Astrocyte of the spinal cord (primary cell): ENCODE measurements at regions not wholly inside any gene's neighbourhood (a gene's known extent, or its start where the extent isn't known, plus 50 kb on each side); places are given as distances from the start of the nearest gene placed in this dataset.

ENCODE experiments used
- DNase-seq: peaks from one replicate; pipeline ENCODE4 v3.0.0; 2011; ENCODE audit warnings: low read depth, low spot score
- H3K4me3 ChIP-seq: 2 replicates; pipeline ENCODE4 v1.5.1; 2011; ENCODE audit warnings: low read depth, mild to moderate bottlenecking, low read length, moderate library complexity
- CTCF ChIP-seq: IDR thresholded peaks from 2 replicates; pipeline ENCODE4 v1.5.1; 2012; ENCODE audit warnings: low read depth, mild to moderate bottlenecking, low read length, inconsistent platforms
- in situ Hi-C: cut with HindIII; loops from 2 replicates; pipeline ENCODE4 v1.10.0; 2017; ENCODE audit warnings: low sequenced_read_pairs

GRCh38 chr3:74273555-74274402, 340.7 kb downstream of the CNTN3 start:
- H3K4me3 ChIP-seq = no peak overlapping the region
- no peak for TF ChIP-seq CTCF
- DNase-seq = no peak
- in situ Hi-C loops = no loop called here

GRCh38 chr3:74273091-74273490, 341.4 kb downstream of the CNTN3 start:
- in situ Hi-C loops = no loop called here
- DNase-seq = no peak
- H3K4me3 ChIP-seq = no peak overlapping the region
- TF ChIP-seq CTCF = no peak

- no peak for DNase-seq
- TF ChIP-seq CTCF = no peak
- H3K4me3 ChIP-seq = no peak overlapping the region
- in situ Hi-C loops = no loop called here
These were observed 342.9 kb downstream of the CNTN3 start for GRCh38 chr3:74271541-74271940.

GRCh38 chr3:74269689-74270088, 344.8 kb downstream of the CNTN3 start:
- DNase-seq = no peak
- TF ChIP-seq CTCF = no peak

GRCh38 chr3:74268753-74269152, 345.7 kb downstream of the CNTN3 start:
- TF ChIP-seq CTCF = no peak
- in situ Hi-C loops = no loop called here
- H3K4me3 ChIP-seq = no peak overlapping the region
- DNase-seq = no peak

More at GRCh38 chr3:74269689-74270088, 344.8 kb downstream of the CNTN3 start:
- in situ Hi-C loops = no loop called here
- no peak overlapping the region for H3K4me3 ChIP-seq

- peak; percentile 56 for DNase-seq
- in situ Hi-C loops = no loop called here
- H3K4me3 ChIP-seq = no peak overlapping the region
- TF ChIP-seq CTCF = peak; percentile 84
These were observed 346.8 kb downstream of the CNTN3 start for GRCh38 chr3:74267588-74268184.
